Activated CD4-positive, alpha-beta T cell treated with anti-CD3 and anti-CD28 coated beads for 1 hour (primary cell): ENCODE measurements at regions not wholly inside any gene's neighbourhood (a gene's known extent, or its start where the extent isn't known, plus 50 kb on each side); places are given as distances from the start of the nearest gene placed in this dataset.
A peak's percentile ranks its signal among the peaks of the same experiment; 100 is the strongest.
"Not testable (repeated sequence)": the region's sequence is repeated elsewhere in the genome, so short reads cannot be mapped to it uniquely, and the experiment has no call there.

Experiments
- DNase-seq: peaks from one replicate; pipeline ENCODE4 v3.0.0-alpha.2; 2020

DNA sequence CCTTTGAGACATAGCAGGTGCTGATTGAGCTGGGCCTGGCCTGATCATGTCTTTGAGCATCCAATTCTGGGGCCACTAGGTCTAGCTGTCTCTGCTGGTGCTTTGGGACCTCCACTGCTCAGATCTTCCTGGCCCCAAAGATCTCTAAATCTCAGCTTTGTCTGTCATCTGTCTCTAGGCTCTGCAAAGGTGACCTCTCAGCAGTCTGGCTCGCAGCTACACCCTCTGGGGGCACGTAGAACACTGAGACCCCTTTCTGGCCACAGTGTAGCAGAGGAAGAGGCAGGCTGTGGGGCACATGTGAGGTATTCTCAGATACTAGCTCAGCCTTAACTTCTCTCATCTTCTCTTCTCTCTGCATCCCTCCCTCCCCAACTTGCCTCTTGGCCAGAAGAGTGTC lies 298.1 kb upstream of the PLGLB1 start:
- DNase-seq = not testable (repeated sequence)

DNA sequence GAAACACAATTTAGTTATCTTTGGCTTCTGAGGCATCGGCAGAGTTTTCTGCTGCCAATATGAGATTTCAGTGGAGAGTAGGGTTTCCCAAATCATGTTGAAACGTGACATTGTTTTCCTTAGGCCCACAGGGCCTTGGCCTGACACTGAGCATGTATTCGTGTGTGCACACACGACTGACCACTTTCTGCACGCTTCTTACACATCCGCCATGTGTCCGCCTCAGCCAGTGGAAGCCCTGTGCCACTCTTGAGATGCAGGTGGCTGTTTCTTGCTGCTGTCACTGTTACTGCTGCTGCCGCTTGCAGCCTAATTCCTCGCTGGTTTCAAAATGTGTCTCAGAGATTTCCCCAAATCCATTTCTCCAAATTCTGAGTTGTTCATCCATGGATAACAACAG lies 299.6 kb upstream of the PLGLB1 start:
- not testable (repeated sequence) for DNase-seq

DNA sequence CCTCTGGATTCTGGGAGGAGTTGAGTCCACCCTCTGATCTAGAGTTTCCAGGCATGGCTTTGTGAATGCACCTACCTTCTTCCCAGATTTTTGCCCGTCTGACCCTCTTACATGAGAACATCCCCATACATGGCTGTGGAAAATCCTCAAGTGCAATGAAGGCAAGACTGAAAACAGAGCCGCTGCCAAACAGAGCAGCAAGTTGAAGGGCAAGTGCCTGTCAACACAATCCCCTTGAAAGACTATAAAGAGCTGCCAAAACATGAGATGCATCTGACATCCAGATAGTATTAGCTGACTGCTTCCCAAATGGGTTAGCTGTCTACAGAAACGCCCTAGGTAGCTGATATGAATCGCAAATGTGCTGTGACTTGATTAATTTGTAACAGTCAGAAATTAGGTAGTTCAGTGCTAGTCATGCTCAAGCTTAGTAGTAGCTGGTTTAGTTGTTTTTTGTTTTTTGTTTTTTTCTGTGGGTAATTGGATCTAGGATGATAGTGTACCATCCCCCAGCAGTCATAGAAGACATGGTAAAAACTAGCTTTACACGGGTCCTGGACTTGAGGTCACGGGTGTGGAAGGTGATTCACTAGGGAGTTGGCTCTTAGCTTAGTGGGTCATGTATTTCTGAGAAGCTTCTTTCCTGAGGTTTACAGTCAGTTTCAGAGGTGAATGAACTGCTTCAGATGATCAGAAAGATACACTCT lies 302.8 kb upstream of the PLGLB1 start:
- not testable (repeated sequence) for DNase-seq

DNA sequence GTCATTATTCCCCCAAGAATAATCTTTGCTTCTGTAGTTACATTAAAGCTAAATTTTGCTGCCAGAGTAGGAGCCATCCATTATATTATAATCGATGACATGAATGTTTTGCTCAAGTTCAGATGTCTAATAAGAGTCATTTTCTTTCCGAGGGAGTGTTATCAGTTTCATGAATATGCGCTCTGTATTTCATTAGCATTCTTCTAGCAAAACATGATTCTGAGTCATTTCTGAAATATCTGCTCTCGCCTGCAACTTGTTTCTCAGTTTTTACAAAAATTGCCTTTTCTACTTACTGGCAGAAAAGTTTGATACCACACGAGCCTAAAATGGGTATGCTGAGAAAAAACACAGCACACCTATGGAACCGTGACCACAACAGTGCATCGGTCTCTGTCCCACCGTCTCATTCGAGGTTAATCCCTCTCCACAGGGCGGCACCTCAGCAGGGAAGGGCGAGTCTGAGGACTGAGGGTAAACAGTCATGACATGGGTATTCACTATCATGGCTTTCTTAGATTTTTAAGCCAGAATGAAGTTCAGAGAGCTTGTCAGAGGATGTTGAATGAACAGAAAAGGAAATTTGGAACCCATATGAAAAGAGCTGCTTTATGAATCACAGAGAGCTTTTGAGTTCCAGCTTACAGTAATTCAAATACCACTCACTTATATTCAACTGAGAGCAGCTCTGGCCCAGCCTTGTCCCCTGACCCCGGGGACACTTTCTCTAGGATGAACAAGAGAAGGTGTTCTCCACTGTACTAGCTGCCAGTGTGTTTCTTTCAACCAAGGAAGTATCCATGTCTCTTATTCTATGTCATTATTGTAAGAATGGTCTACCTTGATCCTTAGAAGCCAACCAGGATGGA lies 303.6 kb upstream of the PLGLB1 start:
- not testable (repeated sequence) for DNase-seq

DNA sequence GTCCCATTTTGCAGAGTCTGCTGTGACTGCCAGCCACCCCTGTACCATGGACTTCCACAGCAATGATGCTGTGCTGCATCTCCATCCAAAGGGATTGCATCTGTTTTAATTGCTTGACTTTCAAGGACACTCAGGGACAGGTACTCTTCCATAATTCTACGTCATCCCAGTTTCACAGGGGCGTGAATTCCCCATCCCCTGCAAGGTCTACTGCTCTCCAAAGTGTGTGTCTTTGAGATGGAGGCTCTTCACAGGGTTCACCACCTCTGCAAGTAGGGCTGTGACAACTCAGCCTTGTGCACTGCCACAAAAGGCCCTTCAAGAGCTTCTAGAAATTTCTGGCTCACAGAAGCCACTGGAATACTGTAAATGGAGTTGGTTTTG lies 304.3 kb upstream of the PLGLB1 start:
- DNase-seq = not testable (repeated sequence)

DNA sequence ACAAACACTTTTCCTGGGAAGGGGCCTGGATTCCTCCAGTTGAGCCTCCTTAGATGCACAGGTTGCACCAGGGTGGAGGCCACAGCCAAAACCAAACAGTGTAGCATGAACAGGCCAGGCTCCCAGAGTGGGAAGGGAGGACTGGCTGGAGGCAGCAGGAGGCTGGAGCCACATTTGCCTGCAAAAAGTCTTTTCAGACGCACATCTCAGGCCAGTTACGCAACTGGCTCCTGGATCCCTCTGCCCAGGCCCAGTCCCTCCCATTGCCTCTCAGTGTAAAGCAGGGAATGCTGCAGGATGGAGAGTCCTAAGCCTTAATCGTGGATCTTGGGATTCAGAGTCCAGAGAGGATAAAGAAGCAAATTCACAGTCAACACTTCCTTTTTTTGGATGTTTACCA lies 305.1 kb upstream of the PLGLB1 start:
- not testable (repeated sequence) for DNase-seq

DNA sequence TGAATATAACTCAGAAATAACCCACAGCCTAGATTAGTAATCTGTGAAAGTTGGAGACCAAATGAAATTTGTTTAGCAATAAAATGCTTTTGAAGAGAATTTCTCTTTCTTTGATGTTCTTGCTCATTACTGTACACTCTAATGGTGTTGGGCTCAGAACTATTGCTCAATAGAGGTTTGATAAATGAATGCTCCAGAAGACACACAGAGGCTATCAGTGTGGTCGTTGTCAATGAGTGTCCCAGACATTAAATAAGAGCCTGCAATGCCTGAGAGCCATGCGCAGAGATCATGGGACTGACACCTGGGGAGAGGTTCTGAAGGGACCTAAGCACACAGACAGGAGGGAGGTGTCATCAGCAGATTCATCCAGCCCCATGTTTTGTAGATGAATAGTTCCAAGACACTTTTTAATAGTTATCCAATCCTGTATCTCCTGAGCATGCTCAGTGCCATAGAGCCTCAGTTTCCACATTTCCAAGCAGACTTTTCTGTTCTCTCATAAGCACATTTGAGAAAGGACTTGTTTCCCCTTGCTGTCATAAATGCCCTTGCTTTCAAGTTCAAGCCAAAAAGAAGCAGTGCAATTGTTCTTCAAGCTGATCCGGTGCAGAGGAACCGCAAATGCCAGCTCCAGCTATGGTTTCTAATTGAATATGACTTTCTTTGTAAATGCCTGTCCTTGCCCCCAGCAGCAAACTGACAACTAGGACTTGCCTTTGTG lies 306.2 kb upstream of the PLGLB1 start:
- not testable (repeated sequence) for DNase-seq

GRCh38 chr2:87329529-87329928 lies 307.9 kb upstream of the PLGLB1 start:
- DNase-seq = not testable (repeated sequence)

GRCh38 chr2:87330486-87330885 lies 308.8 kb upstream of the PLGLB1 start:
- DNase-seq = not testable (repeated sequence)

DNA sequence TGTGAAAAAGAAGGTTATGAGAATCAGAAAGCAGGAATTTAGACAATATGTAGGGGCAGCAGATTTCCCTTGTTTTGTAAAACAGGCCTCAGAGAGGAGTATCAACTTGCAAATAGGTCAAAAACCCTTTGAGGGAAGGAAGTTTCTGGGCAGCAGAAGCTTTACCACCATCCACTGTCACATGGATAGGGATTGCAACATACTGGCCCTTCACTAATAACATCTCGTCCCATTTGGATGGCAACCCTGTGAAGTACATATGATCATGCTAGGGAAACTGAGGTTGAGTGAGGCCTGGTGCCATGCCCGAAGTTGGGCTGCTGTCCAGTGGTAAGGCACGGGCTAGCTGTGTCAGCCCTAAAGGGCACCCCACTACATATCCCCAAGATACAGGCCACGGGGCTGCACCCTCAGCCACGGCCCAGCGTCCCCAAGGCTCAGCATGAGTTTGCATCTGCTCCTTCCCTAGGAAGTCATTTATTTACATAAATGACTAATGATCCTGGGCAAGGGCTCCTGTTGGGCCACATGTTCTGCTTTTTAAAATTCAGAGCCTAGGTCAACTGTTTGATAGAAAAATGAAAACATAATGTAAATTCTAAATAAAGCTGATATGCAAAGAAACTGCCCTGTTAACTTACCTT lies 310.4 kb upstream of the PLGLB1 start:
- not testable (repeated sequence) for DNase-seq

DNA sequence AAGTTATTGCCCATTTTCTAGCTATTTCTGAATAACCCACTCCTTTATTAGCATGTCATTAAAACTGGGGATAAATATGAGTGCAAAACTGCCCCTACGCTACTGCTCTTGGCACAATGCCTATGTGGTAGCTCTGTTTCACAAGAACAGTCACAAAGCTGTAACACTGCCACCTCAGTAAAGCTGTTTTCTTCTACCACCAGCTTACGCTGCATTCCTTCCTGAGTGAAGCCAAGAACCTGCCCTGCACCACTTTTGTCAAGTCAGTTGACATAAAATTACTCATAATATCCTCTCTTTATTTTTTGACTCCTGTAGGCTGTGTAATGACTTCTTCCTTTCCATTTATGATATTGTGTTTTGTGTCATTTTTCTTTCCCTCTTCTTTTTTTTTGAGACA lies 313.2 kb upstream of the PLGLB1 start:
- DNase-seq = not testable (repeated sequence)

DNA sequence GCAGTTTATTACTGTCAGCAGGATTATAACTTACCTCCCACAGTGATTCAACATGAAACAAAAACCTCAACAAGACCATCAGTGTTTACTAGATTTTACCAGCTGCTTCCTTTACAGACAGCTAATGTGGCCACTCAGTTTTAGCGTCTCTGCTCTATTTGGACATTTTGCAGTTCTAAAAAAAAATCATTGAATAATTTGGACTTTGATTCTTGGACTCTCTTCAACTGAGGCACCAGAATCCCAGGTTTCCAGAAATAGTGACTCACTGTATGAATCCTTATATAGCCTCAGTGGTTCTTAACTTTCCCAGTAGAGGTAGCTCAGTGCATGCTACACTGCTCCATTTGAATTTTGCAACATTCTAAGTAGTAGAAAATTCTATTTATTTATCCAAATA lies 317.4 kb upstream of the PLGLB1 start:
- DNase-seq = not testable (repeated sequence)

- DNase-seq = peak; percentile 32
Measured at GRCh38 chr2:87341601-87342014, 320.0 kb upstream of the PLGLB1 start.

- DNase-seq = not testable (repeated sequence)
Measured at GRCh38 chr2:87342175-87342574, 320.5 kb upstream of the PLGLB1 start.

DNA sequence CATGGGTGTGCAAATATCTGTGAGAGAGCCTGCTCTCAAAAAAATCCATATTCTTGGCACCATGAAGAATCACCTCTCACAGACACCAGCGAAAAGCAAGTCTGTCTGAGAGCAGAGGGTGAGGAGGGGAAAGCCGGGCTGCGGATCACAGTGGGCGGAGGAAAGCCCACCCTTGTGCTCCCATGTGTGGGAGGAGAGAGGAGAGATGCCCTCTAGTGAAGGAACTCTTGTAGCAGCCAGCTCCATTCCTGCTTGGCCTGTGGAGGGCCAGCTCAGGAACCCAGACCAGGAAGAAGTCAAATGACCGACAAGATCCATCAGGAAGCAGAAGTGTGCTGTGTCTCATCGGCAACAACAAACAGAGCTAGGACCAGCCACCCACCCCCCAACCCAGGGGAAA lies 321.7 kb upstream of the PLGLB1 start:
- DNase-seq = not testable (repeated sequence)

- not testable (repeated sequence) for DNase-seq
Measured at GRCh38 chr2:87345283-87345682, 323.6 kb upstream of the PLGLB1 start.

GRCh38 chr2:87348556-87348955 lies 326.9 kb upstream of the PLGLB1 start:
- not testable (repeated sequence) for DNase-seq

DNA sequence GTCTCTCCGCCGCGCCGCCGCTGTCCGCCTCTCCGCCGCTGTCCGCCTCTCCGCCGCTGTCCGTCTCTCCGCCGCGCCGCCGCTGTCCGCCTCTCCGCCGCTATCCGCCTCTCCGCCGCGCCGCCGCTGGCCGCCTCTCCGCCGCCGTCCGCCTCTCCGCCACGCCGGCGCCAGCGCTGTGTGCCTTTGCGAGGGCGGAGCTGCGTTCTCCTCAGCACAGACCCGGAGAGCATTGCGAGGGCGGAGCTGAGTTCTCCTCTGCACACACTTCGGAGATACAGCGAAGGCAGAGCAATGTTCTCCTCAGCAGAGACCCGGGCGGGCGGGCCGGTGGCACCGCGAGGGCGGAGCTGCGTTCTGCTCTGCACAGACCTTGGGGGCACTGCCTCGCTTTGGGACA lies 327.4 kb upstream of the PLGLB1 start:
- not testable (repeated sequence) for DNase-seq

DNA sequence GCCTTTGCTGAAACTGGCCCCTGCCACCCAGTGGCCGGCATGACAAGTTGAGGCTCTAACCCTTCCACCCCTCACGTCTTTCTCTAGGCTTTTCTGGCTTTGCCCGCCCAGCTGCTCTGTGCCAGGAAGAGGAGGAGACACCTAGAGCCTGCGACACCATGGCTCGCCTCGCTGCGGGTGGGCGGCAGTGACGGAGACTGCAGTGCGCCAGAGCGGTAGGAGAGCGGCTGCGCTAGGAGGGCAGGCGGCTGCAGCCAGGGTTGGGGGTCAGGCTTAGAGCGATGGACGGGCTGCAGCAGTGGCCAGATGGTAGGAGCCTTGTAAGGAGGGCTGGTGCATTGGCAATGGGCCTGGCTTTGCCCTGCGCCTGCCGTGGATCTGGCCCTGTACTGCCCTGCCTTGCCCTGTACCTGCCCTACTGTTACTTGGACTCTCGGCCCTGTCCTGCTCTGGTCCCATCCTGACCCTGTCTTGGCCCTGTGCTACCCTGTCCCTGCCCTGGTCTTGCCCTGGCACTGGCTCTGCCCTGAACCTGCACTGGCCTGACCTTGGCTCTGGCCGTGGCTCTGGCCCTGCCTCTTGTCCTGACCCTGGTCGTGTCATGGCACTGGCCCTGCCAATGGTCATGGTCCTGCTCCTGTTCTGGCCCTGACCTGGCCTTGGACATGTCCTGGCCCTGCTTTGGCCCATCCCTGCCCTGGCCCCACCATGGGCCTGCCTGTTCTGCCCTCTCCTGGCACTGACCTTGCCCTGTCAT lies 330.7 kb upstream of the PLGLB1 start:
- not testable (repeated sequence) for DNase-seq

DNA sequence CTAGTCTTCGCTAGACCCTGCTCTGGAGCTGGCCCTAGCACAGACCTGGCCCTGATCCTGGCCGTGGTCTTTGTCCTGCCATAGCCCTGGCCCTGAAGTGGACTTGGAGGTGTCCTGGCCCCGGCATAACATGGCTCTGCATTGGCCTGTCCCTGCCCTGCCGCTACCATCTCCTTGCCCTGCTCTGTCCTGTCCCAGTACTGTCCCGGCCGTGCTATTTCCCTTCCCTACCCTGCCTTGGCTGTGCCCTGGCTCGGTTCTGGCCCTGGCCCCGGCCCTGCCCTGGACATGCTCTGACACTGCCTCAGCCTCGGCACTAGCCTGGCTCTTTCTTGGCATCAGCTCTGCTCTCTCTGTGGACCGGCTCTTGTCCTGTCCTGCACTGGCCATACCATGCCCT lies 331.8 kb upstream of the PLGLB1 start:
- not testable (repeated sequence) for DNase-seq

GRCh38 chr2:87354102-87354501 lies 332.5 kb upstream of the PLGLB1 start:
- DNase-seq = not testable (repeated sequence)

DNA sequence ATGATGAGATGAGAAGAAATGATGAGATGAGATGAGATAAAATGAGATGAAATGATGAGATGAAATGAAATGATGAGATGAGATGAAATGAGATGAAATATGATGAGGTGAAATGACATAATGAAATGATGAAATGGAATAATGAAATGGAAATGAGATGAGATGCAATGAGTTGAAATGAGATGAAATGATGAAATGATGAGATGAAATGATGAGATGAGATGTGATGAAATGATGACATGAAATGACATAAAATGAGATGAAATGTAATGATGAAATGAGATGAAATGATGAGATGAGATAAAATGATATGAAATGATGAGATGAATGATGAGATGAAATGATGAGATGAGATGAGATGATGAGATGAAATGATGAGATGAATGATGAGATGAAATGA lies 338.6 kb upstream of the PLGLB1 start:
- DNase-seq = not testable (repeated sequence)
